HG03066 (cell line): ENCODE measurements at regions not wholly inside any gene's neighbourhood (a gene's known extent, or its start where the extent isn't known, plus 50 kb on each side); places are given as distances from the start of the nearest gene placed in this dataset.

Experiments used
- ATAC-seq: cut with Tn5 transposase; IDR thresholded peaks from one replicate; pipeline ENCODE4 v1.9.1; 2021; ENCODE audit warnings: low read depth; ENCODE audit not compliant: unreplicated experiment

GRCh38 chr3:24594161-24594560, 99.5 kb upstream of the THRB start:
- no peak for ATAC-seq

- ATAC-seq = no peak
These were observed 101.1 kb upstream of the THRB start for GRCh38 chr3:24595796-24596195.

GRCh38 chr3:24596626-24597025, 102.0 kb upstream of the THRB start:
- no peak for ATAC-seq

GRCh38 chr3:24598695-24599470, 104.2 kb upstream of the THRB start:
- no peak for ATAC-seq

GRCh38 chr3:24601066-24601939, 106.7 kb upstream of the THRB start:
- no peak for ATAC-seq

GRCh38 chr3:24604215-24604614, 109.6 kb upstream of the THRB start:
- ATAC-seq = no peak

- no peak for ATAC-seq
These were observed 110.9 kb upstream of the THRB start for GRCh38 chr3:24605511-24606028.

GRCh38 chr3:24607281-24607680, 112.6 kb upstream of the THRB start:
- no peak for ATAC-seq

- ATAC-seq = no peak
These were observed 114.2 kb upstream of the THRB start for GRCh38 chr3:24608701-24609390.

GRCh38 chr3:24614359-24614758, 119.7 kb upstream of the THRB start:
- no peak for ATAC-seq

GRCh38 chr3:24615177-24615576, 120.5 kb upstream of the THRB start:
- no peak for ATAC-seq

GRCh38 chr3:24616110-24616829, 121.6 kb upstream of the THRB start:
- no peak for ATAC-seq

- ATAC-seq = no peak
These were observed 127.5 kb upstream of the THRB start for GRCh38 chr3:24622138-24622537.

- ATAC-seq = no peak
These were observed 128.1 kb upstream of the THRB start for GRCh38 chr3:24622696-24623225.

GRCh38 chr3:24623657-24624056, 129.0 kb upstream of the THRB start:
- no peak for ATAC-seq

GRCh38 chr3:24624938-24625681, 130.5 kb upstream of the THRB start:
- no peak for ATAC-seq

GRCh38 chr3:24628523-24629258, 134.0 kb upstream of the THRB start:
- ATAC-seq = no peak

GRCh38 chr3:24631481-24631880, 136.8 kb upstream of the THRB start:
- no peak for ATAC-seq

- no peak for ATAC-seq
These were observed 144.4 kb upstream of the THRB start for GRCh38 chr3:24639061-24639460.
